ENCODE measurements at regions not wholly inside any gene's neighbourhood (a gene's known extent, or its start where the extent isn't known, plus 50 kb on each side); places are given as distances from the start of the nearest gene placed in this dataset.

- in situ Hi-C loops (cut with HindIII; ENCODE audit: low sequenced_read_pairs): loop anchor here (5.0 kb wide), 1 partner anchor 55 kb away; no protein-coding TSS in a partner anchor
Observed at GRCh38 chr7:124432009-124432578, 333.5 kb downstream of the GPR37 start.

DNA sequence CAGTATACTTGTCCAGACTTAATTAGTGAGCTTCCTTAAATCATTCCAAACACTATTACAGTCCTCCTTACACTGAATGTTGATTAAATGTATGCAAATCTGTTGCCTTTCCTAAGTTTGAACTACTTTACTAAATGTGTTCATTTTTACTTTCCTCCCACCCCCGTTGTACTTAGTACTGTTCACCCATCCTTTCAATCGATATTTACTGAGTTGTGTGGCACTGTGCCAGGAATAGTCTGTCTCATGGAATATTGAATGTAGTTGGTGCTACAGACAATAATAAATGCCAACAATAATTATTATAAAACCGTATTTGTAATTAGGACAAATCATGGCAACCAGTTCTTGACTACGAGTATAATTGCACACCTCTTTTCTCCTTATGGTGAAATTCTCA, 335.7 kb downstream of the GPR37 start:
- in situ Hi-C loops (cut with HindIII; ENCODE audit: low sequenced_read_pairs): loop anchor here (5.0 kb wide), 1 partner anchor 53 kb away; no protein-coding TSS in a partner anchor

- in situ Hi-C loops (cut with HindIII; ENCODE audit: low sequenced_read_pairs): no loop called here
Observed at GRCh38 chr7:124428781-124429180, 336.8 kb downstream of the GPR37 start.

GRCh38 chr7:124426621-124427020, 339.0 kb downstream of the GPR37 start:
- in situ Hi-C loops (cut with HindIII; ENCODE audit: low sequenced_read_pairs): no loop called here

DNA sequence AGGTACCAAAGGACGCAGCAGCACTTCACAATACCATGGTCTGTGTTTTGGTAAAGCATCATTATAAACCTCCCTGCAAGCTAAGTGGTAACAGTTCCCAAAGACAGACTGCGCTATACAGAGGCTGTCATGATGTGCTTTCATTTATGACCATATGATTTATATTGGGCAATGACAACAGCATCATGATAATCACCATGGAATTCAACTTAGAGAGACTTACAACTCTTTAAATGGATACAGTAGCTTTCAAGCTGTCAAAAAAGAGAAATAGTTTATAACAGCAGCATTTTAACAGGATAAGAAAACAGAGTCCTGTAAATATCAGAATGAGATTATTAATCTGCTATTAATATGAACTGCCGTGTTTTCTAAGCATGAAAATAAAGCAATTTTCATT, 341.7 kb downstream of the GPR37 start:
- in situ Hi-C loops (cut with HindIII; ENCODE audit: low sequenced_read_pairs): no loop called here

- in situ Hi-C loops (cut with HindIII; ENCODE audit: low sequenced_read_pairs): no loop called here
Observed at GRCh38 chr7:124422081-124422480, 343.5 kb downstream of the GPR37 start.

GRCh38 chr7:124420367-124420766, 345.2 kb downstream of the GPR37 start:
- in situ Hi-C loops (cut with HindIII; ENCODE audit: low sequenced_read_pairs): no loop called here

DNA sequence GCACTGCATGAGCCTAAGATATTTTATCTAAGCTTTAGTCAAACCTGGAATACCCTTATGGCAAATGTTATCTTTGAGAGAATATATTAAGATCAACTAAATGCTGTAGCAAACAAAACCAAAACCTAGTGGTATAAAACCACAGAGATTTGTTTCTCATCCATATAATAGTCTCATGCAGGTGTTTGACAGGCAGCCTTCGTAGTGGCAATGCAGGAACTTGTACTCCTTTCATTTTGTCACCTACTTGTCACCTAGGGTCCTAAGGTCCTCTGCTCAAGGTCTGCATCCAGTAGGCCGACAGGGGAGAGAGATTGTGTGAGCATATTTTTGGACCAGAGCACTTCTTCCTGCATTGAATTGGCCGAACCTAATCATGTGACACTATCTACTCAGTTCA, 352.6 kb downstream of the GPR37 start:
- in situ Hi-C loops (cut with HindIII; ENCODE audit: low sequenced_read_pairs): no loop called here

DNA sequence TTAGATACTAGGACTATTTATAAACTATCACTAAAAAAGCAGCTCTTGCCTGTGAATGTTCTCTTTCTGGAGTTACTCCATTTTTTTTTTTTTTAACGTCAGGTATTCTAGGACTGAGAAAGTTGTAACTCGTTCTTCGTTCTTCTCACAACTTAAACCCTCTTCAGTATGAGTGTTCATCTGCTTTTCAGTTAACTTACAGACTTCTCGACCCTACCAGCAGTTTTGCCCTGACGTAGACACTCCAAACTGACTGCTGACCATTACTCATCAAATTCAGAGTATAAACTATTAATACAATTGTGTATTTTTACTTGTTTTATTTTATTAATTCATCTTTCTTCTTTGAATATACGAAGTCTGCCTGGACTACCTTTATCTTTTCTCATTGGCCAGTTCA, 353.1 kb downstream of the GPR37 start:
- in situ Hi-C loops (cut with HindIII; ENCODE audit: low sequenced_read_pairs): no loop called here

DNA sequence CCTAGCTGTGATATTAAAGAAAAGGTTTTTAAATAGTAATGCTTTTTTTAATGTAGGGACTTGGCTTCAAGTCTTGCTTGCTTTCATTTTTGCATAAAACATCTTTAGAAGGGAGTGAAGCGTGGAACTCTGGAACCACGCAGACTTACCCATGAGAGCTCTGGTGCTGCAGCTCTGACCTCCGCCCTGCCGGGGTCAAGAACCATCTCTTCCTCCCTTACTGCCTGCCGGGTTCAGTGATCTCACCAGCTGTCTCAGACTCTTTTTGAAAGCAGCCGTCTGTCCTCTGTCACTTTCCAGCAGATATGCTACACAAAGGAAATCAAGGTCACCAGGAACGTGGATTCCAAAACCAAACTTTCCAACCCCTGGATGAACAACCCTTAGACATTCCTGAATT, 353.8 kb downstream of the GPR37 start:
- in situ Hi-C loops (cut with HindIII; ENCODE audit: low sequenced_read_pairs): no loop called here

DNA sequence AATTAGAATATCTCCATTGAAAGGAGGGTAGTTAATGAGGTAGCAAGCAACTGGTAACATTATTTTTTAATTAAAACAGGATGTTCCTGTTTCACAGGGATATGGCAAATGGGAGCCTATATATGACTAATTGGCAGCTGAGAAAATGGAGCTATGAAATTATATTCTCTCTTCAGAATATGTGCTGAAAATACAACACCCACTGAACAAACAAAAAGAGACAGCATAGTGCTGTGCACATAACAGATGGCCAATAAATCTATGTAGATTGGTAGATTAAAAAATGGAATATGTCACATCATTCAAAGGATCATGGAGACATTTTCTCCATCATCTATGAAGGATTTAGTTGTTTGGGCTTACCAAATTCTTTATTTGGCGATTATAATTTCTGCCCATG, 362.0 kb downstream of the GPR37 start:
- in situ Hi-C loops (cut with HindIII; ENCODE audit: low sequenced_read_pairs): no loop called here

DNA sequence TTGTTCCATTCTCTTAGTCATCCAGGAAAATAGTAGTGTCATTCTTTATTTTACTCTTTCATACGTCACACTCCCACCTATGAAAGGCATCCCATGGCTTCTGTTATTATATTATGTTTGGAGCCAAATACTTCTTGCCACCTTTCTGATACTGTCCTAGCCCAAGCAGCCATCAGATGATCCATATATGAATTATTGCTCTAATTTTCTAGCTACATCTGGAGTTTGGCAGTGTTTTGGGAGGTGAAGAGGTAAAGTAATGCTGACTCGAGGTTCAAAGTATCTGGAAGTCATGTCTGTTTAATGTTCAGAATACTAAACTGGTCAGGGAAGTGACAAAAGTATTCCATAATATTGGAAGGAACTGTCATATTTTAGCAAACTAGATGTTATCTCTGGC, 362.5 kb downstream of the GPR37 start:
- in situ Hi-C loops (cut with HindIII; ENCODE audit: low sequenced_read_pairs): no loop called here

DNA sequence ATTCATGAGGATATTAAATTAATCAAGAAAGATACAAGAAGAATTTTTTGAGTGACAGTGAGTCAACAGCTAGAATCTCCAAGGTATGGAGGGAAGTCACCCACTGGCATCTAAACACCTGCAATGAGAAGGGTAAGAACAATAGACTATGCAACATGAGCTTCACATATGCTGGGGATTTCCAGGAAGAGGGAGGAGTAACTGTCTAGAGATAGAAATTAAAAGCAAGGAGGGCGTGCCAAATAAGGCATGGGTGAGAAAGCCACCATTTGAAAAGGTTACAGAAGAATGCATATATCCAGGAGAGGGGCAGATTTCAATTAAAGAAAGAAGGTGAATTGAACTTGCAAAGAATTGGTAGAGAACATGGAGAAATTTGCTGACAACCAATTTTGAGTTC, 365.7 kb downstream of the GPR37 start:
- in situ Hi-C loops (cut with HindIII; ENCODE audit: low sequenced_read_pairs): no loop called here

- in situ Hi-C loops (cut with HindIII; ENCODE audit: low sequenced_read_pairs): no loop called here
Observed at GRCh38 chr7:124398937-124399552, 366.2 kb upstream of the TMEM229A start.

DNA sequence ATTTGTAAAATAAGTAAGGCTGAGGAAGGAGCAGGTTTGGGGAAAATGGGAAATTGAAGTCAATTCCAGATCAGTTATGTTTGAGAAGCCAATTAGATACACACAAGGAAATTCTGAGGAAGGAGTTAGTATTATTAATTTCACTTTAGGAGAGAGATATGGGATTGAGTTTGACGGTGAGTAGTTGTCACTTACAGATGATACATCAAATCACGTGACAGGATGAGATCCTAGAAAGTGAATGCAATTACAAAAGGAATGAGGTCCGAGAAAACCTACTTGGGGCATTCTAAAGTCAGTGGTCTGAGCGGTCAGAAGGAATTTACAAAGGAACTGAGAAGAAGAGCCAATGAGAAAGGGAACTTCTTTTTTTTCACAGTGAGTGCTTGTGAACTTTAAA, 364.3 kb upstream of the TMEM229A start:
- in situ Hi-C loops (cut with HindIII; ENCODE audit: low sequenced_read_pairs): no loop called here

- in situ Hi-C loops (cut with HindIII; ENCODE audit: low sequenced_read_pairs): no loop called here
Observed at GRCh38 chr7:124390301-124390700, 357.4 kb upstream of the TMEM229A start.

DNA sequence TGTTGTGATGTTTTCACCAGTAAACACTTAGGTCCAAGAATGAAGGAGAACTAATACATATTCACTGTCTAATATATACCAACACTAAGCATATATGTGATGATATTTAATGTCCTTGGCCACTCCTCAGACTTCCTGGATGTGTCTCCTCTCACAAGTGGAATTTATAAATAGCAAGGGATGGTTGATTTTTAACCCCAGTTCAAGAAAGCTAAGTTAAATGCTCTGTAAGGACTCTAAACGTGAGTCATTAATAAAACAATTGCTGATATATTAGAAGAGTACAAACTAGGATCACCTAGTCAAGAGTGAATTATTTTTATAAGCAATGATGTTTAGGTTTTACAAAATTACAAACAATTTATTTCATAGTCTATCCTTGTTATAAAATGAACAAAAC, 355.9 kb upstream of the TMEM229A start:
- in situ Hi-C loops (cut with HindIII; ENCODE audit: low sequenced_read_pairs): no loop called here

DNA sequence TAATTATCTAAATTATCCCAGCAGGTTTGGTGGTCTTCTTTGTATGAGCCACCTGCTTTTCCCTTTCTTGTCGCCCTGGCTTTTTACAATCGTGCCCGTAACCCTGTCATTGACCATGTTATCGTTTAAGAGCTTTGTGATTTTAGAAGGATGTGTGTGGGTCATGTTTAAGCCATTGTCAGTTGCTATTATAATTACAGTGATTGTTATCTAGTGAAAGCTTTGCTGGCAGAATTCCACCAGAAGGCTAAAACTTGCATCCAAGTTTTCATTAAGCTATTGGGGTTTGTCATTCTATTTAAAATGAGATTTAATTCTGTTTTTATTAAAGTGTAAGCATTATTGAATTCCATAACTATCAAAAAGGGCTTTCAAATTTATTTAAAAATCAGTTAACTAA, 354.2 kb upstream of the TMEM229A start:
- in situ Hi-C loops (cut with HindIII; ENCODE audit: low sequenced_read_pairs): no loop called here

GRCh38 chr7:124379296-124379695, 346.4 kb upstream of the TMEM229A start:
- in situ Hi-C loops (cut with HindIII; ENCODE audit: low sequenced_read_pairs): loop anchor here (5.0 kb wide), 1 partner anchor 53 kb away; no protein-coding TSS in a partner anchor

- in situ Hi-C loops (cut with HindIII; ENCODE audit: low sequenced_read_pairs): loop anchor here (5.0 kb wide), 1 partner anchor 56 kb away; no protein-coding TSS in a partner anchor
Observed at GRCh38 chr7:124376111-124376510, 343.2 kb upstream of the TMEM229A start.

GRCh38 chr7:124375391-124375790, 342.5 kb upstream of the TMEM229A start:
- in situ Hi-C loops (cut with HindIII; ENCODE audit: low sequenced_read_pairs): loop anchor here (5.0 kb wide), 1 partner anchor 57 kb away; no protein-coding TSS in a partner anchor

GRCh38 chr7:124369310-124369709, 336.4 kb upstream of the TMEM229A start:
- in situ Hi-C loops (cut with HindIII; ENCODE audit: low sequenced_read_pairs): no loop called here

DNA sequence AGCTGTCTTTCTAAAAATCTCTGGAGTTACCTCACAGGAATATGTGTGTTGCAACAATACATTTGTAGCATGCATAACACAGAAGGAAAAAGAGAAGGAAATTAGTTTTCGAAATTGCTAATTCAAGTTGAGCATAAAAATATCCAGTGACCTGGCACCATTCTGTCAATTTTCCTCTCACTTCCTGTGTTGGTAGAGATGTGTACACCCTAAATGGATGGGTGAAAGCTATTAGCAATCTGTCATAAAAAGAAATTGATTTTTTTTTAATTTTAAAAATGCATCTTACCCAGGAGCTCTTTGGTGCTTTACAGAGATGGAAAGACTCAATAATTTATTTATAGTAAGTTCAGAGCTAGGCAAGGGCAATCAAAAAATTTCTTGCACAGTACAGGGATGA, 333.3 kb upstream of the TMEM229A start:
- in situ Hi-C loops (cut with HindIII; ENCODE audit: low sequenced_read_pairs): no loop called here
